Adrenal gland (tissue), 9 donors: ENCODE measurements at regions not wholly inside any gene's neighbourhood (a gene's known extent, or its start where the extent isn't known, plus 50 kb on each side); places are given as distances from the start of the nearest gene placed in this dataset.
"Not testable (repeated sequence)": the region's sequence is repeated elsewhere in the genome, so short reads cannot be mapped to it uniquely, and the experiment has no call there.

Experiments used
- DNase-seq, 7 donors: peaks; one replicate each; pipeline ENCODE4 v3.0.0-alpha.2; 2019 to 2020
- H3K27ac ChIP-seq, 5 donors: fragments of 200-600 bp; sonication (generic) in 4 of 5; 1 replicate in 3 of 5; 2 replicates in 2 of 5; pipeline versions ENCODE4 v1.5.1 to v1.8.0; 2016 to 2020; ENCODE audit warnings: mild to moderate bottlenecking in 1 of 5
- H3K27me3 ChIP-seq: fragments of 200-600 bp; 2 replicates; pipeline ENCODE4 v1.8.0; 2021
- H3K36me3 ChIP-seq, 2 donors: fragments of 200-600 bp; replicated peaks in 1 of 2; 1 replicate in 1 of 2; 2 replicates in 1 of 2; pipeline versions ENCODE4 v1.5.1 to v1.8.0; 2018 to 2022
- H3K4me1 ChIP-seq, 2 donors: fragments of 200-600 bp; replicated peaks in 1 of 2; 1 replicate in 1 of 2; 2 replicates in 1 of 2; pipeline versions ENCODE4 v1.5.1 to v1.8.0; 2018 to 2021
- H3K4me3 ChIP-seq, 4 donors: fragments of 200-600 bp; sonication (generic) in 3 of 4; one replicate each; pipeline ENCODE4 v1.5.1; 2016 to 2018
- H3K9me3 ChIP-seq, 3 donors: fragments of 200-600 bp; sonication (generic) in 1 of 3; replicated peaks in 1 of 3; 1 replicate in 2 of 3; 2 replicates in 1 of 3; pipeline versions ENCODE4 v1.5.1 to v1.8.0; 2016 to 2021
- WGBS, 4 donors: extraction: QIAGEN DNeasy Blood & Tissue Kit in 2 of 4; methylation state at CpG; one replicate each; pipeline versions ENCODE4 v1.1.5 to v1.1.7; 2013 to 2017; 5-methylcytosine and 5-hydroxymethylcytosine counted together
- intact Hi-C, 2 donors: fragments of 100-400 bp; cut with DNase I; formaldehyde crosslinking; loops; one replicate each; pipeline versions ENCODE4 v1.14.1 to v1.15.0; 2022 to 2023
- donor health status: healthy with polysubstance abuse.
- donor health status: Bipolar disorder and iron deficiency.
- donor health status: DM: yes; HTN: yes; CAD: no.
- donor health status: DM: no; HTN: no; CAD: no.
- donor health status: DM: no; HTN: no; CAD: no.

DNA sequence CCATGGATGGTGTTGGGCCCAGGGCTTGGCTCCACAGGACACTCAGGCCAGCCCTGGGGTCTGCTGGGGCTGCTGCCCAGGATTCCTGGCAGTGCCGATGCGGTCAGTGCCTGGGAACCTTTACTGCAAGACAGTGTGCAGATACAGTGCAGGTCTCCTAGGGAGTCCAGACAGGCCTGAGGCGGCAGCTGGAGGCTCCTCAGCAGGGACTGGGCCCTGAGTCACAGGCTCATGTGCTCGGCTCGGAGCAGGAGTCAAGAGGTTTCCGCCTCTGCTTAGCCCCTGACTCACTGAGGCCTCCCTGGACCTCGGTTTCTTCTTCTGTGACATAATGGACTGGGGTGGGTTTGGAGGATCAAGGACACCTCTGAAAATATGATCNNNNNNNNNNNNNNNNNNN, 3941.6 kb upstream of the TPTE start:
- H3K4me3 ChIP-seq, H3K9me3 ChIP-seq, H3K27ac ChIP-seq, H3K36me3 ChIP-seq, DNase-seq, H3K4me1 ChIP-seq, intact Hi-C loops, H3K27me3 ChIP-seq: not testable (repeated sequence)
- no CpG with 5 or more reads among the region's 7 CpGs for WGBS, 4 donors
